ENCODE measurements at regions not wholly inside any gene's neighbourhood (a gene's known extent, or its start where the extent isn't known, plus 50 kb on each side); places are given as distances from the start of the nearest gene placed in this dataset.

- DNase-seq (ENCODE audit: low read depth) = no peak
Observed at GRCh38 chr3:13963137-13963886, 83.4 kb upstream of the WNT7A start.

GRCh38 chr3:13954741-13955483 lies 75.0 kb upstream of the WNT7A start:
- no peak for DNase-seq (ENCODE audit: low read depth)

- no peak for DNase-seq (ENCODE audit: low read depth)
Observed at GRCh38 chr3:13954266-13954665, 74.4 kb upstream of the WNT7A start.

- DNase-seq (ENCODE audit: low read depth) = no peak
Observed at GRCh38 chr3:13951184-13951583, 71.3 kb upstream of the WNT7A start.

GRCh38 chr3:13950042-13950441 lies 70.2 kb upstream of the WNT7A start:
- DNase-seq (ENCODE audit: low read depth) = no peak

- no peak for DNase-seq (ENCODE audit: low read depth)
Observed at GRCh38 chr3:13947912-13948311, 68.0 kb upstream of the WNT7A start.

DNA sequence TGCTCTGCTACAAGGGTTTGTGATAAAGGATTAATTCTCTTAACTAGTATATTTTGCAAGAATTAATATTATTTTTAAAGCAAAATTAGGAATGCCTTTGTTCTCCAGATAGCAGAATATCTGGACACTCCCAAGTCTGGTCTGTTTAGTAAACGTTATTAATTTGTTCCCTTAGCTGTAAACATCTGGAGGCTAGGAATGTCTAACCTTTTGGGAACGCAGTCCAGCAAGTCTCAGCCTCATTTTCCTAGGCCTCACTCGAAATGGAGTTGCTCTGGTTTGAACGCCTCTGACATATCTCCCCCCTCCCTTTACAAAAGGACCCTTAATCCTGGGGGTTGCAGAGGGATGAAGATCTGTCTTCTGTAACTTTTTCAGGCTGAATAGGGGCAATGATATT lies 59.3 kb upstream of the WNT7A start:
- DNase-seq (ENCODE audit: low read depth) = no peak

GRCh38 chr3:13937131-13937530 lies 57.3 kb upstream of the WNT7A start:
- no peak for DNase-seq (ENCODE audit: low read depth)

GRCh38 chr3:13935494-13936094 lies 55.7 kb upstream of the WNT7A start:
- no peak for DNase-seq (ENCODE audit: low read depth)

DNA sequence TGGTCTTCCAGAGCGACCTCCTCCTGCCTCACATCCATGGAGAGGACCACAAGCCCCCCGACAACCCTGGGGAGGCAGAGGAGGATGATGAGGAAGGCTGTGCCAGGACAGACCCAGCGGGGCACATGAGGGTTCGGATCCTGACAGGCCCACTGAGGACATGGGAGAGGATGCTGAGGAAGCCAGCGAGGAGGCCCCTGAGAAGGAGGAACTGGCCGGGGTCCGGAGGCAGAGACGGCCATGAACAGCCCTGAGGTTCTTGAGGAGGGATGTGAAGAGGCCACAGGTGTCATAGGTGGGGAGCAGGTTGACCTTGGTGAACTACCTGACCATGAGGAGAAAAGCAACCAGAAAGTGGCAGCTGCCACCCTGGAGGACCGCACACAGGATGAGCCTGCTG lies 54.9 kb upstream of the WNT7A start:
- no peak for DNase-seq (ENCODE audit: low read depth)

GRCh38 chr3:13934315-13934714 lies 54.4 kb upstream of the WNT7A start:
- no peak for DNase-seq (ENCODE audit: low read depth)

DNA sequence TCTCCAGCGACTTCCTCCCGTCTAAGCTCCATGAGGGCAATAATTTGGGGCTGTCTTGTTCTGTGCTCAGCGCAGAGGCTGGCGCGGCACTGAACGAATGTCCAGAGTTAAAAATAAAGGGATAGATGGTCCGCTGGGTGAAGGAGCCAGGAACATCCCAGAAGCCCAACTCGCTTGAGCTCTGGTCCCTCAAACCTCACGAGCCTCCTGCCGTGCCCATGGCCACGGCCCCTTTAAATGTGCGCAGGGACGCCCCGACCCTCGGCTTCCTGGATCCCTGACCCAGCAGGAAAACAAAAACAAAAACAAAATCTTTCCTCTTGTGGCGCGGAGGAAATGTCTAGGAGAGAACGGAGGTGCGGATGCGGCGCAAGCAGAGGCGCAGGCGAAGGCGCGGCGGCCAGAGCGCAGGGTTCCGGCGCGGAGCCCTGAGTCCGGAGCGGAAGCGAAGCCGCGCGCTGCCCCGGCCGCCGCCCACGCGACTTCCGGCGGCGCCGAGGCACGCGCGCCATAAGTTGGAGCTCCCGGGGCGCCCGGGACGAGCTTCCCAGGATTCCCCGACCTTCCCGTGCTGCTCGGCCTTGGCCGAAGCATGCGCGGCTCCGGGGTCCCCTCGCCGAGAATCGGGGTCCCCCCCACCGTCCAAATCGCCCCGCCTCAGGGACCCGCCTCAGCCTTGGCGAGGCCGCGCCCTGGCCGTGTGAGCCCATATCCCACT lies 52.9 kb upstream of the WNT7A start:
- DNase-seq (ENCODE audit: low read depth) = peak; percentile 6

GRCh38 chr3:13931172-13931571 lies 51.3 kb upstream of the WNT7A start:
- no peak for DNase-seq (ENCODE audit: low read depth)

Data from forelimb muscle (tissue), 1 donor.